ENCODE measurements at regions not wholly inside any gene's neighbourhood (a gene's known extent, or its start where the extent isn't known, plus 50 kb on each side); places are given as distances from the start of the nearest gene placed in this dataset.

DNA sequence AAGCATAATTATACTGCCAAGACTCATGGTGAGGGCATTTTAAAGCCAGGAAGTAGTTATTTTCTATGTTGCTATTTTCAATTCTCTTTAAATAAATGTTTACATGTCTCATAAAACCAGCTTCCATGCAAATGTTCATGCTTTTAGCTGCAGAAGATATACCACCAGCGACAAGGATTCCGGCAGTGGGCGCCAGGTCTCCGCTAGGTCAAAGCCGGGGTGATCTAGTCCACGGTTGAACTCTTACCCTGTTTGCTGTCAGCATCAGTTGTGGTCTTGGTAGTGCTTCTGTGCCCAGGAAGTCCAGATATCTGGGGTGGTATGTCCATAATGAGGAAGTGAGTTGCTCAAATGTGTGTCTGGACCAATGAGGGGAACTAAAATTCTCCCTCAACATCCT is 265.7 kb downstream of the BRD1 start:
- no peak for DNase-seq

GRCh38 chr22:49561338-49561737 is 266.3 kb downstream of the BRD1 start:
- no peak for DNase-seq

- DNase-seq, result no peak
These were observed 272.1 kb downstream of the BRD1 start for GRCh38 chr22:49555526-49555925.

GRCh38 chr22:49554741-49555140 is 272.9 kb downstream of the BRD1 start:
- no peak for DNase-seq

DNA sequence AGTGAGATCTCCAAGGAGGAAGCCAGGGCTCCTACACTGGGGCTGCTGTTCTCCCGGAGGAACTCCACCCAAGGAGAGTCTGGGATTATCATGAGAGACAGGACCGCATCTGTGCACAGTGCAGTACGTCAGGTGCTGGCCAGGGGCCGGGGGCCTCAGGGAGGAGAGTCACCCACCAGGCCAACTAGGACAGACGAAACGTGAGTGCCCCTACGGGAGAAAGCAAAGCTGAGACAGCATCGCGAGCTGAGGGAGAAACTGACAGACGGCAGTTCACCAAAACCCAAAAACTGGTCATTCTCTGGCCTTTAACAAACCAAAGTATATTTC is 273.4 kb downstream of the BRD1 start:
- DNase-seq, result no peak

GRCh38 chr22:49553518-49554295 is 274.0 kb downstream of the BRD1 start:
- no peak for DNase-seq

DNA sequence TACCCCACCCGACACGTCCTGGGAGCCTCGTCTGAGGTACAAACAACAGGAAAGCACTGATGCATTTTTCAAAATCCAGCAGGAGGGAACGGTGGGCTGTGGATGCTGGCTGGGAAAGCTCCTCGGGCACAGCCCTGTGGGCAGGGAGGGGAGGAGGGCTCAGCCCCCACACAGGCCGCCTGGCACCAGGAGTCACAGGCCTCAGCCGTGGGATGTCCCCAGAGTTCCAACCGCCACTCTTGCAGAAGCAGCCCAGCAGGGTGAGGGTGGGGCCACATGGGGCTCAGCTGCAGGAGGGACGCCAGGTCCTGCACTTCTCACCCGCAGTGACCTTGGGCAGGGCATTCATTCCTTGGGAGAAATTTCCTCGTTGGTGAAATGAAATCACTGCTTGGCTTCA is 274.6 kb downstream of the BRD1 start:
- no peak for DNase-seq

- no peak for DNase-seq
These were observed 275.6 kb downstream of the BRD1 start for GRCh38 chr22:49551897-49552614.

GRCh38 chr22:49551446-49551845 is 276.2 kb downstream of the BRD1 start:
- no peak for DNase-seq

GRCh38 chr22:49550766-49551362 is 276.8 kb downstream of the BRD1 start:
- DNase-seq, result no peak

DNA sequence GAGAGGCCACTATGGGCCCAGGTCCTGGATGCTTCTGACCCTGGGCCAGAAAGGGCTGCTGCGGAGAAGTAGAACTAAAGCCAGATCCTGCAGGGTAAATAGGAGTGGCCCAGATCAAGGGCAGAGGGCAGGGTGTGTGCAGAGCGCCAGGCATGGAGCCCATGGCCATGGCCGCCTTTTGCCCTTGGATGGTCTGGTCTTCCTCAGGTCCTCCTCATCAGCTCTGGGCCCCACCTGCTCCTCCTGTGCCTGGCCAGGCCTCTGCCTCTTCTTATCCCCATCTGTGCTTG is 277.6 kb downstream of the BRD1 start:
- no peak for DNase-seq

GRCh38 chr22:49549256-49550140 is 278.2 kb downstream of the BRD1 start:
- no peak for DNase-seq

DNA sequence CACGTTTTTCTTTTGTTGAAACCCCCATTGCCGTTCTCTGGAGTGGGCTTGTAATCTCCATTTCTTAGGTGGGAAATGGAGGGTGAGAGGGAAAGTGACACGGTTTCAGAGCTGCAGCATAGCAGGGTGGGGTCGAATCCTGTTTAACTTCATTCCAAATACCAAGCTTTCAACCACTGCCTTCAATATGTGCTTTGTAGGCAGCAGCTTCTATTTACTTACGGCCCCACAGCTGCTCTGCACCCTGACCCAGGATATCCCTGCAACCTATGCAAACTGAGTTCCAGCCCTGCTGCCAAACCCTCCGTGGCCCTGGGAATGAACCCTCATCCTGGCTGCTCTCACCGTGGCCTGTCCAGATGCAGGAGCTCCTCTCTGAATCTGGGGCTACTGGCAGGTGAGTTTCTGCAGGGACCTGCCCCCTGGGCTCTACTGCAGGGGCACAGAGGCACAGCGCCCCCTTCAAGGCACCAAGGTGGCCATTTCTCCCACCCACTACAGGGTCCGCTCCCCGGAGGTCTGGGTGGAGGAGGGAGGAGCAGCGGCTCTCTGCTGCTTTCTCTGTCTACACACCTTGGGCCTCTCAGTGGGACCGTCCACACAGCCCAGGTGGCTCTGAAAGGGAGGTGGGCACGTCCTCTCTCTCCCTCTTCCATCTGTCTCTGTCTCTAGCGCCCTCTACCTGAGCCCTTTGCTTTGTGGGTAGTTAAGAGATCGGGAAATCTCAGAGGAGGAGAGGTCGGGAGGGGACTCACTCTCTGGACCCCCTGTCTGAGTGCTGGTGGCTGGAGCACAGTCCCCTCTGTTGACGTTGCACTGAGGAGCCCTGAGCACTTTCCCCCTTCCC is 279.1 kb downstream of the BRD1 start:
- no peak for DNase-seq

- no peak for DNase-seq
These were observed 279.9 kb downstream of the BRD1 start for GRCh38 chr22:49547751-49548239.

DNA sequence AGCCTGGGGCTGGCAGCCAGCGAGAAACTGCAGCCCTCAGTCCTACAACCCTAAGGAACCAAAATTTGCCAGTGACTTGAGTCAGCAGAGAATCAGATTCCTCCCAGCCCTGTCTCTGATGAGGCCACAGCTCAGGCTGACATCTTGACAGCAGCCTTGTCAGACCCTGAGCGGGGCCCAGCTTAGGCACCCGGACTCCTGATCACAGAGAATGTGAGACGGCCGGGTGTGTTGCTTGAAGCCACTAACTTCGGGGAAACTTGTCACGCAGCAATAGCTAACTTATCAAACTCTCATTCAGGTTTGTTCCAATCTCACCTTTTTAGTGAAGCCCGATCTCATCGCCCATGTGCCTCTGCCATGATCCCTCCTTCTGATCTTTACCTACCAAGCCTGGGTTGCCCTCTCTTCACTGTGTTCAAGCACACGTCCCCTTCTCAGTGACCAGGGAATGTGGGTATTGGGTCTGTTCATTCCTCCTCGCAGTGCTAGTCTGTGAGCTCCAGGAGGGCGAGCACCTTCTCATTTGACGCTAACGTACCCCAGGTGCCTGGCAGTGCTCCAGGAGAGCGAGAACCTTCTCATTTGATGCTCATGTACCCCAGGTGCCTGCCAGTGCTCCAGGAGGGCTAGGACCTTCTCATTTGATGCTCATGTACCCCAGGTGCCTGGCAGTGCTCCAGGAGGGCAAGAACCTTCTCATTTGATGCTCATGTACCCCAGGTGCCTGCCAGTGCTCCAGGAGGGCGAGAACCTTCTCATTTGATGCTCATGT is 280.7 kb downstream of the BRD1 start:
- no peak for DNase-seq

DNA sequence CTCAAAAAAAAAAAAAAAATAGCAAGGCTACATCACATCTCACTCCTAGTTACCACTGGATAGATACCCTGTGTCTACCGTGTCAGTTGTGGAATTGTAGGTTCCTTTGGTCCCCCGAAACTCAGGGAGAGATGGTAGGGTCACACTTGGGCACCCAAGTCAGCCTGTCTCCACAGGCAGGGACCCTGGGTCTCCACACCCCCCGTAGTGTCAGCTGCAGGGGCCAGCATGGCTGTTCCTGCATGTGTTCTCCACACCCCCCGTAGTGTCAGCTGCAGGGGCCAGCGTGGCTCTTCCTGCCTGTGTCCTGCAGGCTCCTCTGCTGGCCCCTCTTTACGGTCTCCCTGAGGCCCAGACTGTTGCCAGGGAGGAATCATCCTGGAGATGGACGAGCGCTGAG is 282.1 kb downstream of the BRD1 start:
- DNase-seq, result no peak

DNA sequence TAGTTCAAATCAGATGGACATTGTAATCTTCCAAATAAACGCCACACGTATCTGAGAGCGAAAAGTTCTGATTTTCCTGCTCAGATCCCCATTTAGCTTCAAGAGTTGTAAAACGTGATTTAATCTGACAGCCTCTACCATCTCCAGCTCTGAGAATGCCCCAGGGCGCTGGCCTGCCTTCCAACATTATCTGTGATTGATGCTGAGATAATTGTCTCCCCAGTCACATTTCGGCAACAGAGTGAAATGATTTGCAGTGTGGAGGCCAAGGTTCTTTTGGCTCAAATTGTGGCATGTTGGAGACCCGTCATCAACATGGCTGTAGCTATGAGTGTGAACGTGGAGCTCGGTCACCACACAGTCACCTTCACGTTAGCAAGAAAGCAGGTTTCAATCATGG is 283.4 kb downstream of the BRD1 start:
- no peak for DNase-seq

DNA sequence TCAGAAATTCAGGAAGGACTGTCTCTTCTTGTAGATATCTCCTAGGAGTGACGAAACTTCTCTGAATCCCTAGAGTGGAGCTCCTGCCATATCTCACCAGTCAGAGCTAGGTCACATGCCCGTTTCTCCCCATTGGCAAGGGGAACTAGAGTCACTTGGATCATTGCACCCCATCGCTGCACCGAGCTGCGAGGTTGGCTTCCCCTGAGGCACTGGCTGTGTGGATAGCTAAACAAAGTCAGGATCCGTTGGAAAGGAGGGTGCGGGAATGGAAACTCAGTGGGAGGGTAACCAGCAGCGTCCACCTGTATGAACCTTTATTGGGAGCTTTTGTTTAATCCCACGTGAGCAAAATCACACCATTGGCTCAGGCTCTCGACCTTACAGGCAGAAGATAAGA is 283.8 kb downstream of the BRD1 start:
- no peak for DNase-seq

DNA sequence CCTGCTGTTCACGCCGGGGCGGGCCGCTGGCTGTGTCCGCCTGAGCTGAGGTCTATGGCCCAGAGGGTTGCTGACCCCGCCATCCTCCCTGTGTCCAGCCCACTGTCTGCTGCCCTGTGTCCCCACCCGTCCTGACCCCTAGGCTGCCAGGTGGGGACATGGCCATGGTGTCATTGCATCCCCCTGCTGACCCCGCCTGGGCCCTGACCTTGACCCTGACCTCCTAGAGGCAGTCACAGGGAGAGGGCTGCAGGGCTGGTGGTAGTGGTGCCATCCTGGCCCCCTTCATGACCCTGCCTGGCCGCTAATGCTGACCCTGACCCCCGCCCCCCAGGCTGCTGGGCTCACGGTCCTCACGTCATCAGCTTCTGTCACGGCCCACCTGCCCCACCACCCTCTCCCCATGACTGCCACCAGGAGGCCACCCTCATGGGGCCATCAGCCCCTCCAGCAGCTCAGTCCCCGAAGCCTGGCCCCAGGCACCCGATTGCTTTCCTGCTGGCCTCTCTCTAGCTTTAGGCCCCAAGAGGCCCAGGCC is 285.9 kb downstream of the BRD1 start:
- no peak for DNase-seq

- no peak for DNase-seq
These were observed 286.6 kb downstream of the BRD1 start for GRCh38 chr22:49540913-49541692.
